Mammary epithelial cell (primary cell): ENCODE measurements at regions not wholly inside any gene's neighbourhood (a gene's known extent, or its start where the extent isn't known, plus 50 kb on each side); places are given as distances from the start of the nearest gene placed in this dataset.

Source experiments
- EZH2 ChIP-seq: IDR thresholded peaks from 2 replicates; pipeline ENCODE4 v1.6.1; 2012; ENCODE audit warnings: low read length, inconsistent platforms, borderline replicate concordance
- TF ChIP-seq, protein P1 (sequence below), 2 donors: IDR thresholded peaks in 1 of 2; conservative IDR thresholded peaks in 1 of 2; 2 replicates each; pipeline ENCODE4 v1.5.1; 2011 to 2012; ENCODE audit warnings: inconsistent platforms in 2 of 2, low read length in 2 of 2, mild to moderate bottlenecking in 2 of 2, control low read depth in 1 of 2, low read depth in 1 of 2; ENCODE audit not compliant: insufficient read depth in 1 of 2; ENCODE audit errors: extremely low read depth in 1 of 2

DNA sequence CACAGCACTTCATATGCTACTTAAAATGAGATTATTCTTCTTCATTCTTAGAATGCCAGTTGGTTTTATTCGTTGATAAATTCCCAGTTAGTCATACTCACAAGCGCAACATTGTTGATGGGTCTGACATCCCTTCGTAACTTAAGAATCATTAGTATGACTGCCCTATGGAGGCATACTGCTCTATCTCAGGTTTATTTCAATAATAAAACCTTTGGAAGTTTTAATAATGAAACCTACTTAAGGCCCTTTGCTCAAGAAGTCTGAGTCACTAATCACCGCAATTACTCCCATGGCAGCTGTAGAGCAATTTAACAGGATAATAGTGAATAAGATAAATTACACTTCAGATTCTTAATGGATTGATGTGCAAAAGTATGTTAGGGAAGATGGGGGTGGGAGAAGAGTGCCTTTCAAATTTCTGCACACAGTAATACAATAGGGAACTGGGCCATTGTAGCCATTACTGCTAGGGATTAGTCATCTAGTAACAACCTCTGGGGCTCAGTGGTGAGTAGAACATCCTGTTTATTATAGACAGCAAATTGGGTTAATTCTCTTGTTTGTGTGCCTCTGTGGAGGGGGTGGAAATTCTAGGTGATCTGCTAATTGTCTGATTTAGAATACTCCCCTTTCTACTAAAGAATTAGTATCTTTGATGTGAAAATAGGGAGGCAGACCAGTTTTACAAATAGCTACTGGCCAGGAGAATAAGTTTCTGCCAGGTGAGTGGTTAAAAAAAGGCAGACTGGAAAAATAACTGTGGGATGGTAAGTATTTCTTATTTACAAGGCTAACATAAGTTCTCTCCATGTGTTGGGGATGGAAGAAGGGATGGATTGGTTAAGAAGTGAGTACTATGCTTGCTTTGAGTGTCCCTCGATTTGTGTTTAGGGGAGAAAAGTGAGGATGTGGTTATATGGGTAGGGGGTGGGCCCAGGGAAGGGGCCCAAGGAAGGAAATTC, 74.5 kb upstream of the VKORC1L1 start:
- TF ChIP-seq, protein P1, sequence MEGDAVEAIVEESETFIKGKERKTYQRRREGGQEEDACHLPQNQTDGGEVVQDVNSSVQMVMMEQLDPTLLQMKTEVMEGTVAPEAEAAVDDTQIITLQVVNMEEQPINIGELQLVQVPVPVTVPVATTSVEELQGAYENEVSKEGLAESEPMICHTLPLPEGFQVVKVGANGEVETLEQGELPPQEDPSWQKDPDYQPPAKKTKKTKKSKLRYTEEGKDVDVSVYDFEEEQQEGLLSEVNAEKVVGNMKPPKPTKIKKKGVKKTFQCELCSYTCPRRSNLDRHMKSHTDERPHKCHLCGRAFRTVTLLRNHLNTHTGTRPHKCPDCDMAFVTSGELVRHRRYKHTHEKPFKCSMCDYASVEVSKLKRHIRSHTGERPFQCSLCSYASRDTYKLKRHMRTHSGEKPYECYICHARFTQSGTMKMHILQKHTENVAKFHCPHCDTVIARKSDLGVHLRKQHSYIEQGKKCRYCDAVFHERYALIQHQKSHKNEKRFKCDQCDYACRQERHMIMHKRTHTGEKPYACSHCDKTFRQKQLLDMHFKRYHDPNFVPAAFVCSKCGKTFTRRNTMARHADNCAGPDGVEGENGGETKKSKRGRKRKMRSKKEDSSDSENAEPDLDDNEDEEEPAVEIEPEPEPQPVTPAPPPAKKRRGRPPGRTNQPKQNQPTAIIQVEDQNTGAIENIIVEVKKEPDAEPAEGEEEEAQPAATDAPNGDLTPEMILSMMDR (conservative IDR thresholded peaks at IDR 0.05 in 1 of 2, IDR thresholded peaks at IDR 0.05 in 1 of 2; ENCODE audit: extremely low read depth in 1 of 2, insufficient read depth in 1 of 2, low read depth in 1 of 2, low read length in 2 of 2) = no peak
- TF ChIP-seq EZH2 = no peak
